SK-N-SH treated with all-trans-retinoic acid at 6 μM for 48 hours (cell line): ENCODE measurements at regions not wholly inside any gene's neighbourhood (a gene's known extent, or its start where the extent isn't known, plus 50 kb on each side); places are given as distances from the start of the nearest gene placed in this dataset.
"Not testable (repeated sequence)": the region's sequence is repeated elsewhere in the genome, so short reads cannot be mapped to it uniquely, and the experiment has no call there.

Experiments used
- ATAC-seq: fragments of 200-7000 bp; cut with Tn5 transposase; 3 replicates; pipeline ENCODE4 v1.9.1; 2020; ENCODE audit warnings: mild to moderate bottlenecking, moderate library complexity
- ARNTL ChIP-seq: fragments of 450-650 bp; formaldehyde crosslinking; IDR thresholded peaks from 2 replicates; pipeline ENCODE4 v1.5.0; 2020; ENCODE audit warnings: low read depth, mild to moderate bottlenecking, moderate library complexity, borderline replicate concordance
- CREB5 ChIP-seq: fragments of 250-450 bp; sonication (Bioruptor Pico); IDR thresholded peaks from 2 replicates; pipeline ENCODE4 v1.5.1; 2020; ENCODE audit warnings: low read depth, mild to moderate bottlenecking, moderate library complexity
- CSRNP3 ChIP-seq: fragments of 250-450 bp; sonication (Bioruptor Pico); IDR thresholded peaks from 2 replicates; pipeline ENCODE4 v1.5.1; 2021; ENCODE audit warnings: mild to moderate bottlenecking, moderate library complexity
- GLIS3 ChIP-seq: fragments of 250-450 bp; sonication (Bioruptor Pico); IDR thresholded peaks from 2 replicates; pipeline ENCODE4 v1.5.0; 2020; ENCODE audit warnings: mild to moderate bottlenecking, moderate library complexity
- OSR1 ChIP-seq: fragments of 250-450 bp; sonication (Bioruptor Pico); IDR thresholded peaks from 2 replicates; pipeline ENCODE4 v1.8.0; 2022; ENCODE audit warnings: moderate library complexity, mild to moderate bottlenecking, inconsistent platforms
- PATZ1 ChIP-seq: fragments of 250-450 bp; sonication (Bioruptor Pico); IDR thresholded peaks from 2 replicates; pipeline ENCODE4 v1.8.0; 2020; ENCODE audit warnings: mild to moderate bottlenecking, moderate library complexity, borderline replicate concordance
- POU6F1 ChIP-seq: fragments of 250-450 bp; sonication (Bioruptor Pico); IDR thresholded peaks from 2 replicates; pipeline ENCODE4 v1.8.0; 2021; ENCODE audit warnings: low read depth, mild to moderate bottlenecking, moderate library complexity, borderline replicate concordance
- PPARA ChIP-seq: fragments of 250-450 bp; sonication (Bioruptor Pico); IDR thresholded peaks from 2 replicates; pipeline ENCODE4 v1.5.0; 2020; ENCODE audit warnings: mild to moderate bottlenecking, borderline replicate concordance
- TCF4 ChIP-seq: fragments of 250-450 bp; sonication (Bioruptor Pico); IDR thresholded peaks from 2 replicates; pipeline ENCODE4 v1.8.0; 2021; ENCODE audit warnings: mild to moderate bottlenecking, moderate library complexity, borderline replicate concordance
- TOX ChIP-seq: fragments of 250-450 bp; sonication (Bioruptor Pico); IDR thresholded peaks from 2 replicates; pipeline ENCODE4 v1.8.0; 2021; ENCODE audit warnings: mild to moderate bottlenecking, moderate library complexity, borderline replicate concordance
- TSHZ2 ChIP-seq: fragments of 250-450 bp; sonication (Bioruptor Pico); IDR thresholded peaks from 2 replicates; pipeline ENCODE4 v1.5.0; 2020; ENCODE audit warnings: mild to moderate bottlenecking, moderate library complexity
- ZC3H10 ChIP-seq: fragments of 250-450 bp; sonication (Bioruptor Pico); IDR thresholded peaks from 2 replicates; pipeline ENCODE4 v1.5.1; 2021; ENCODE audit warnings: mild to moderate bottlenecking, moderate library complexity
- ZFP3 ChIP-seq: fragments of 250-450 bp; sonication (Bioruptor Pico); IDR thresholded peaks from 2 replicates; pipeline ENCODE4 v1.5.0; 2020; ENCODE audit warnings: mild to moderate bottlenecking, moderate library complexity
- ZFP30 ChIP-seq: fragments of 450-650 bp; formaldehyde crosslinking; IDR thresholded peaks from 2 replicates; pipeline ENCODE4 v1.5.0; 2022; ENCODE audit warnings: mild to moderate bottlenecking, moderate library complexity
- ZNF565 ChIP-seq: fragments of 450-650 bp; formaldehyde crosslinking; conservative IDR thresholded peaks from 2 replicates; pipeline ENCODE4 v1.5.0; 2020; ENCODE audit warnings: low read depth, mild to moderate bottlenecking, moderate library complexity
- ZNF70 ChIP-seq: fragments of 450-650 bp; formaldehyde crosslinking; IDR thresholded peaks from 2 replicates; pipeline ENCODE4 v1.5.0; 2020; ENCODE audit warnings: mild to moderate bottlenecking, moderate library complexity
- ZNF8 ChIP-seq: fragments of 450-650 bp; formaldehyde crosslinking; IDR thresholded peaks from 2 replicates; pipeline ENCODE4 v1.5.0; 2020; ENCODE audit warnings: mild to moderate bottlenecking, moderate library complexity

- TF ChIP-seq CREB5 (CRISPR knock-in tag) = no peak
- no peak for TF ChIP-seq PATZ1 (CRISPR knock-in tag)
- TF ChIP-seq ZNF565 = no peak
- TF ChIP-seq POU6F1 (CRISPR knock-in tag) = no peak
- no peak for TF ChIP-seq ZNF8 (CRISPR knock-in tag)
- TF ChIP-seq ARNTL = no peak
- TF ChIP-seq ZFP3 (CRISPR knock-in tag) = no peak
- TF ChIP-seq ZFP30 (CRISPR knock-in tag) = no peak
- ATAC-seq = no peak
Observed at GRCh38 chr4:59772641-59773139, 1427.4 kb upstream of the ADGRL3 start.

- ATAC-seq = not testable (repeated sequence)
Observed at GRCh38 chr4:59780271-59780670, 1419.9 kb upstream of the ADGRL3 start.

- ATAC-seq = no peak
- TF ChIP-seq ZFP3 (CRISPR knock-in tag) (no peak), ZFP30 (CRISPR knock-in tag) (no peak), TCF4 (no peak), ZNF70 (CRISPR knock-in tag) (no peak), OSR1 (CRISPR knock-in tag) (no peak), GLIS3 (no peak), CSRNP3 (CRISPR knock-in tag) (no peak), PPARA (CRISPR knock-in tag) (no peak), TOX (CRISPR knock-in tag) (no peak)
- TF ChIP-seq, all 23 proteins: peak for 0
Observed at GRCh38 chr4:59805176-59805575, 1395.0 kb upstream of the ADGRL3 start.

GRCh38 chr4:59814402-59815010, 1385.6 kb upstream of the ADGRL3 start:
- no peak for TF ChIP-seq TCF4
- no peak for TF ChIP-seq ZFP3 (CRISPR knock-in tag)
- TF ChIP-seq PATZ1 (CRISPR knock-in tag) = no peak
- TF ChIP-seq GLIS3 = no peak
- TF ChIP-seq TSHZ2 = no peak
- TF ChIP-seq ZC3H10 (CRISPR knock-in tag) = no peak
- TF ChIP-seq ZFP30 (CRISPR knock-in tag) = no peak
- no peak for ATAC-seq
